HG03045 (cell line): ENCODE measurements at regions not wholly inside any gene's neighbourhood (a gene's known extent, or its start where the extent isn't known, plus 50 kb on each side); places are given as distances from the start of the nearest gene placed in this dataset.

Source experiments
- ATAC-seq: cut with Tn5 transposase; IDR thresholded peaks from one replicate; pipeline ENCODE4 v1.9.1; 2021; ENCODE audit warnings: mild to moderate bottlenecking, moderate library complexity; ENCODE audit not compliant: unreplicated experiment

GRCh38 chr1:209341673-209342420 lies 241.7 kb upstream of the CAMK1G start:
- no peak for ATAC-seq

- ATAC-seq: no peak
Measured at GRCh38 chr1:209342441-209343175, 240.9 kb upstream of the CAMK1G start.

GRCh38 chr1:209343511-209343910 lies 240.0 kb upstream of the CAMK1G start:
- no peak for ATAC-seq

GRCh38 chr1:209344156-209344555 lies 239.4 kb upstream of the CAMK1G start:
- no peak for ATAC-seq

- ATAC-seq: no peak
Measured at GRCh38 chr1:209349363-209350308, 233.9 kb upstream of the CAMK1G start.

GRCh38 chr1:209353053-209353452 lies 230.5 kb upstream of the CAMK1G start:
- ATAC-seq: no peak

- ATAC-seq: peak; percentile 84
Measured at GRCh38 chr1:209354111-209354839, 229.2 kb upstream of the CAMK1G start.

- no peak for ATAC-seq
Measured at GRCh38 chr1:209354840-209355165, 228.7 kb upstream of the CAMK1G start.

- no peak for ATAC-seq
Measured at GRCh38 chr1:209355415-209355814, 228.1 kb upstream of the CAMK1G start.

GRCh38 chr1:209356976-209357377 lies 226.5 kb upstream of the CAMK1G start:
- ATAC-seq: no peak

- ATAC-seq: no peak
Measured at GRCh38 chr1:209363112-209363511, 220.4 kb upstream of the CAMK1G start.

GRCh38 chr1:209364716-209365115 lies 218.8 kb upstream of the CAMK1G start:
- no peak for ATAC-seq

GRCh38 chr1:209367061-209367772 lies 216.3 kb upstream of the CAMK1G start:
- ATAC-seq: no peak

GRCh38 chr1:209368864-209369598 lies 214.5 kb upstream of the CAMK1G start:
- no peak for ATAC-seq

- ATAC-seq: no peak
Measured at GRCh38 chr1:209370241-209370995, 213.1 kb upstream of the CAMK1G start.

GRCh38 chr1:209375097-209375496 lies 208.4 kb upstream of the CAMK1G start:
- ATAC-seq: no peak

- no peak for ATAC-seq
Measured at GRCh38 chr1:209375671-209376365, 207.7 kb upstream of the CAMK1G start.

GRCh38 chr1:209376774-209377173 lies 206.7 kb upstream of the CAMK1G start:
- no peak for ATAC-seq
